ENCODE measurements at regions not wholly inside any gene's neighbourhood (a gene's known extent, or its start where the extent isn't known, plus 50 kb on each side); places are given as distances from the start of the nearest gene placed in this dataset.

DNA sequence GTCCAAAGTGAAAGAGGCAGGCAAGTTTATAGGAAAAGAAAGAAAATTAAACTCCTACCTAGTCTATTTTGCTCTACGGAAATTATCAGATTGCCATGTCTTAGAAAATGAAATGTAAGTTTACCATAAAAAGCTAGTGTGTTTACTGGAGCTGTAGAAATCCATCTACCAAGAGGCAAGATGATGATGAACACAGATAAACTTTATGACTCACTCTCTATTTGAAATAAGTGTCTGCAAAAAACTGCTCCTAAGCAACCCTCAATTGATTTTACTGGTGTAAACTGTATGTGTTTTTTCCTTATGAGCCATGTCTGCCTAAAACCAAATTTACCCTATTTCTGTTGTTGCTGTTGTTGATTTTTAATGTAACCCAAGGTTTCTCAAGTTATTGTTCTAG, 73.8 kb upstream of the TMEM106B start:
- TF ChIP-seq POLR2A (IDR thresholded peaks at IDR 0.05; ENCODE audit: low read depth, low read length), result no peak
- FAIRE-seq (peak; percentile 98), DNase-seq (ENCODE audit: insufficient read length, low spot score) (no peak)

- DNase-seq (ENCODE audit: insufficient read length, low spot score) (no peak), FAIRE-seq (no peak)
- no peak for TF ChIP-seq POLR2A (IDR thresholded peaks at IDR 0.05; ENCODE audit: low read depth, low read length)
Observed at GRCh38 chr7:12138421-12138820, 72.7 kb upstream of the TMEM106B start.

DNA sequence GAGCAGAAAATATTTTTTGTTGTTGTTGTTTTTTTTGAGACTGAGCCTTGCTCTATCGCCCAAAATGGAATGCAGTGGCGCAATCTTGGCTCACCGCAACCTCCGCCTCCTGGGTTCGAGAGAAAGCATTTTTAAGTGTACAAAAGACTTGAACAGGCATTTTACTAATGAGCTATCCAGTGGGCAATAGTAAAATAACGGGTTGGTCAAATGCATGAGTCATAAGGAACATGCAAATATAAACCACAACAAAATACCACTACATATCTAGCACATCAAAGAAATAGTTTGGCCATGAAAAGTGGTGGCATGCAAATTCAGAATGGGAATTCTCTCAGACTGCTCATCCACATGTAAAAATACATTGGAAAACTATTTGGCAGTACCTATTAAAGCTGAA, 71.7 kb upstream of the TMEM106B start:
- FAIRE-seq, result peak; percentile 87
- DNase-seq (ENCODE audit: insufficient read length, low spot score), result no peak
- TF ChIP-seq POLR2A (IDR thresholded peaks at IDR 0.05; ENCODE audit: low read depth, low read length), result no peak

- TF ChIP-seq POLR2A (IDR thresholded peaks at IDR 0.05; ENCODE audit: low read depth, low read length), result no peak
- DNase-seq (ENCODE audit: insufficient read length, low spot score) (no peak), FAIRE-seq (no peak)
Observed at GRCh38 chr7:12146813-12147212, 64.3 kb upstream of the TMEM106B start.

- FAIRE-seq, result peak; percentile 55
- no peak for DNase-seq (ENCODE audit: insufficient read length, low spot score)
- no peak for TF ChIP-seq POLR2A (IDR thresholded peaks at IDR 0.05; ENCODE audit: low read depth, low read length)
Observed at GRCh38 chr7:12152196-12152918, 58.7 kb upstream of the TMEM106B start.

DNA sequence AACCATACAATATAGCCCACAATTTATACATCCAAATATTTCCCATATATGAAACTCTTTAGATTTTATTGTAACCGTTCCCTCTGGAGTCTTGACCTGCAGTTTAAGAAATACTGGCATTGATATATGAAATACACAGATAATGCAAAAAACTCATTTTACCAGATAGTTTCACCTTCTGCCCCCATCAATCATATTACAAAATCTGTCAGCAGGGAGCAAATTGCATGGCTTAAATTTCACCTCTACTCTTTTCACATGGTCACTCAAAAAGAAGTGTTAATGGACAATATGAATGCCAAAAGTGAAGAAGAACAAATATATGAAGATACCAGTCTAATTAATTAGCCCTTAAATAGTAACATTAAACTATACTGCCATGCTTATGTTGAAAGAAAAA, 57.0 kb upstream of the TMEM106B start:
- no peak for TF ChIP-seq POLR2A (IDR thresholded peaks at IDR 0.05; ENCODE audit: low read depth, low read length)
- DNase-seq (ENCODE audit: insufficient read length, low spot score) (no peak), FAIRE-seq (no peak)

- no peak for TF ChIP-seq POLR2A (IDR thresholded peaks at IDR 0.05; ENCODE audit: low read depth, low read length)
- FAIRE-seq (no peak), DNase-seq (ENCODE audit: insufficient read length, low spot score) (no peak)
Observed at GRCh38 chr7:12157517-12157916, 53.6 kb upstream of the TMEM106B start.

DNA sequence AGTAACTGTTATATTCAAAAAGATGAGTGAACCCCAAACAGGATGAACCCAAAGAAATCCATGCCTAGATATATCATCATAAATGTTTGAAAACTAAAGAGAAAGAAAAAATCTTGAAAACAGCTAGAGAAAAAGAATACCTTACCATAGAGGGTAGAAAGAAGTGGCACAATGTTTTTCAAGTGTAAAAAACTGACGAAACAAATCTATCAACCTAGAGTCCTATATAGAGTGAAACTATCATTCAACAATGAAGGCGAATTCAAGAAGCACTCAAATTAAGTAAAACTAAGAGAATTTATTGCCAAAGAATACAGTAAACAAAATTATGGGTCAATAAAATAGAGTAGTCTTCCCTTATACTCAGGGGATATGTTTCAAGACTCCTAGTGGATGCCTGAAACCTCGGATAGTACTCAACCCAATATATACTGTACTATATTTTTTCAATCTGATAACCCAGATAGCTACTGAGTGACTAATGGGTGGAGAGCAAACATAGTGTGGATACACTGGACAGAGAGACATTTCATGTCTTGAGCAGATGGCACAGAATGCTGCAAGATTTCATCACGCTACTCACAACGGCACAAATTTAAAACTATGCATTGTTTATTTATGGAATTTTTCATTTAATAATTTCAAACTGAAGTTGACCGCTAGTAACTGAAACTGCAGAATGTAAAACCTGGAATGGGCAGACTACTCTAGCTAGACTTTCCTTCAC, 52.6 kb upstream of the TMEM106B start:
- DNase-seq (ENCODE audit: insufficient read length, low spot score) (no peak), FAIRE-seq (peak; percentile 99)
- no peak for TF ChIP-seq POLR2A (IDR thresholded peaks at IDR 0.05; ENCODE audit: low read depth, low read length)

DNA sequence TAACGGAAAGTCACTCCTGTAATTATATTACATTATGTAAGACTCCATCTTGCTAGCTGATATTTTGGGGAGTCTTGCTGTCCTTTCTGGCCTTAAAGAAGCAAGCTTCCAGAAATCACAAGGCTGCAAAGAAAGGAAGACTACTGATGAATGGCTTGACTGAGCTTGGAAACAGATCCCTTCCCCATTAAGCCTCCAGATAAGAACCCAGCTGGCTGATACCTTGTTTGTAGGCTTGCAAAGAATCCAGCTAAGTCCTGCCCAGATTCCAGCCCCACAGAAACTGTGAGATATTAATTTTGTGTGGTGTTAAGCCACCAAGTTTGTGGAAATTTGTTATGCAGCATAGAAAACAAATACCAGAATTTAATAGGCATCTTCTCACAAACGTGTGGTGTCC, 49.9 kb upstream of the TMEM106B start:
- FAIRE-seq, result no peak
- DNase-seq (ENCODE audit: insufficient read length, low spot score), result no peak
- TF ChIP-seq POLR2A (IDR thresholded peaks at IDR 0.05; ENCODE audit: low read depth, low read length), result no peak
